Tibial nerve (tissue), 4 donors: ENCODE measurements at regions not wholly inside any gene's neighbourhood (a gene's known extent, or its start where the extent isn't known, plus 50 kb on each side); places are given as distances from the start of the nearest gene placed in this dataset.

Source experiments
- DNase-seq, 2 donors: peaks; one replicate each; pipeline ENCODE4 v3.0.0-alpha.2; 2019; ENCODE audit warnings: low spot score in 2 of 2
- H3K27ac ChIP-seq, 4 donors: fragments of 200-600 bp; sonication (generic) in 3 of 4; one replicate each; pipeline ENCODE4 v1.5.1; 2017 to 2019; ENCODE audit warnings: mild to moderate bottlenecking in 1 of 4
- H3K27me3 ChIP-seq, 2 donors: fragments of 200-600 bp; sonication (generic) in 1 of 2; one replicate each; pipeline versions ENCODE4 v1.5.1 to v1.6.0; 2017 to 2019
- H3K36me3 ChIP-seq, 3 donors: fragments of 200-600 bp; sonication (generic); one replicate each; pipeline ENCODE4 v1.5.1; 2018 to 2019
- H3K4me1 ChIP-seq, 4 donors: fragments of 200-600 bp; sonication (generic) in 3 of 4; one replicate each; pipeline ENCODE4 v1.5.1; 2017 to 2019
- H3K4me3 ChIP-seq, 4 donors: fragments of 200-600 bp; sonication (generic) in 3 of 4; one replicate each; pipeline ENCODE4 v1.5.1; 2017 to 2019; ENCODE audit warnings: mild to moderate bottlenecking in 1 of 4, moderate library complexity in 1 of 4
- H3K9me3 ChIP-seq, 4 donors: fragments of 200-600 bp; sonication (generic) in 3 of 4; one replicate each; pipeline ENCODE4 v1.5.1; 2017 to 2019
- CTCF ChIP-seq, 5 experiments: fragments of 200-600 bp in 3 of 5; fragments of 450-650 bp in 2 of 5; sonication (generic) in 3 of 5; IDR thresholded peaks; one replicate each; pipeline ENCODE4 v1.5.1; 2016 to 2019; ENCODE audit warnings: antibody characterized with exemption in 5 of 5, mild to moderate bottlenecking in 3 of 5, moderate library complexity in 2 of 5
- EP300 ChIP-seq, 2 donors: sonication (generic); formaldehyde crosslinking; IDR thresholded peaks; one replicate each; pipeline ENCODE4 v1.6.1; 2017; ENCODE audit warnings: antibody characterized with exemption in 2 of 2, mild to moderate bottlenecking in 1 of 2
- POLR2A ChIP-seq, 2 donors: fragments of 450-650 bp; IDR thresholded peaks; one replicate each; pipeline ENCODE4 v1.6.1; 2017; ENCODE audit warnings: antibody characterized with exemption in 2 of 2, mild to moderate bottlenecking in 2 of 2, moderate library complexity in 2 of 2
- WGBS, 2 donors: methylation state at CpG; one replicate each; pipeline ENCODE4 v1.1.5; 2018; 5-methylcytosine and 5-hydroxymethylcytosine counted together

GRCh38 chr11:28835790-28836189, 727.6 kb downstream of the METTL15 start:
- WGBS, 2 donors, result 30 to 41% methylated on average over 3 of the region's 3 CpGs
- no peak overlapping the region for H3K4me3 ChIP-seq
- no peaks in the 10 kb centered on the region for H3K9me3 ChIP-seq
- no peak overlapping the region for H3K27ac ChIP-seq
- no peak for TF ChIP-seq CTCF (IDR thresholded peaks at IDR 0.05)
- TF ChIP-seq EP300 (IDR thresholded peaks at IDR 0.05), result no peak
- DNase-seq, result no peak
- H3K27me3 ChIP-seq, result no peaks in the 10 kb centered on the region
- no peaks in the 10 kb centered on the region for H3K4me1 ChIP-seq
- no peaks in the 10 kb centered on the region for H3K36me3 ChIP-seq

- Histone ChIP-seq H3K9me3 (no peaks in the 10 kb centered on the region), H3K36me3 (no peaks in the 10 kb centered on the region), H3K4me1 (no peaks in the 10 kb centered on the region), H3K27me3 (no peaks in the 10 kb centered on the region), H3K4me3 (no peak overlapping the region), H3K27ac (no peak overlapping the region)
- TF ChIP-seq POLR2A (IDR thresholded peaks at IDR 0.05), result no peak
- TF ChIP-seq CTCF (IDR thresholded peaks at IDR 0.05), result no peak
- TF ChIP-seq EP300 (IDR thresholded peaks at IDR 0.05), result no peak
- no peak for DNase-seq
These were observed 727.1 kb downstream of the METTL15 start for GRCh38 chr11:28835317-28835716.

GRCh38 chr11:28834877-28835276, 726.7 kb downstream of the METTL15 start:
- no peak for DNase-seq
- Histone ChIP-seq H3K4me3 (no peak overlapping the region), H3K9me3 (no peaks in the 10 kb centered on the region), H3K36me3 (no peaks in the 10 kb centered on the region), H3K27me3 (no peaks in the 10 kb centered on the region), H3K4me1 (no peaks in the 10 kb centered on the region), H3K27ac (no peak overlapping the region)
- TF ChIP-seq POLR2A (IDR thresholded peaks at IDR 0.05), result no peak
- no peak for TF ChIP-seq CTCF (IDR thresholded peaks at IDR 0.05)
- no peak for TF ChIP-seq EP300 (IDR thresholded peaks at IDR 0.05)
- WGBS, 2 donors, result 37 to 45% methylated on average over 3 of the region's 3 CpGs

GRCh38 chr11:28833670-28834069, 725.5 kb downstream of the METTL15 start:
- Histone ChIP-seq H3K4me3 (no peak overlapping the region), H3K9me3 (no peaks in the 10 kb centered on the region), H3K27me3 (no peaks in the 10 kb centered on the region), H3K36me3 (no peaks in the 10 kb centered on the region), H3K27ac (no peak overlapping the region), H3K4me1 (no peaks in the 10 kb centered on the region)
- WGBS, 2 donors, result 38 to 40% methylated on average over 2 of the region's 2 CpGs
- no peak for DNase-seq
- no peak for TF ChIP-seq POLR2A (IDR thresholded peaks at IDR 0.05)
- TF ChIP-seq EP300 (IDR thresholded peaks at IDR 0.05), result no peak
- no peak for TF ChIP-seq CTCF (IDR thresholded peaks at IDR 0.05)

GRCh38 chr11:28833169-28833568, 725.0 kb downstream of the METTL15 start:
- Histone ChIP-seq H3K4me1 (no peaks in the 10 kb centered on the region), H3K27me3 (no peaks in the 10 kb centered on the region), H3K27ac (no peak overlapping the region), H3K4me3 (no peak overlapping the region), H3K36me3 (no peaks in the 10 kb centered on the region), H3K9me3 (peaks cover 0 to under 1% (median 0%) of the 10 kb centered on the region in 4 donors)
- no peak for TF ChIP-seq POLR2A (IDR thresholded peaks at IDR 0.05)
- TF ChIP-seq EP300 (IDR thresholded peaks at IDR 0.05), result no peak
- no peak for TF ChIP-seq CTCF (IDR thresholded peaks at IDR 0.05)
- WGBS, 2 donors, result 14 to 19% methylated on average over 2 of the region's 2 CpGs
- DNase-seq, result no peak
